Smooth muscle cell (in vitro differentiated cells): ENCODE measurements at regions not wholly inside any gene's neighbourhood (a gene's known extent, or its start where the extent isn't known, plus 50 kb on each side); places are given as distances from the start of the nearest gene placed in this dataset.

Experiments used
- DNase-seq: peaks from one replicate; lab custom pipeline; 2025; ENCODE audit not compliant: unreplicated experiment; lab: John Stamatoyannopoulos, UW
- H2AFZ ChIP-seq: fragments of 200-600 bp; sonication (generic); 2 replicates; pipeline ENCODE4 v1.6.0; 2016; ENCODE audit warnings: antibody characterized with exemption, low read depth, mild to moderate bottlenecking
- H3F3A ChIP-seq: fragments of 200-600 bp; sonication (generic); 2 replicates; pipeline ENCODE4 v1.6.0; 2017; ENCODE audit warnings: antibody characterized with exemption, low read depth
- H3K27ac ChIP-seq: fragments of 200-600 bp; sonication (generic); 2 replicates; pipeline ENCODE4 v1.5.1; 2016; ENCODE audit warnings: low read depth, mild to moderate bottlenecking
- H3K27me3 ChIP-seq: fragments of 200-600 bp; sonication (generic); 2 replicates; pipeline ENCODE4 v1.6.1; 2016; ENCODE audit warnings: low read depth, mild to moderate bottlenecking
- H3K36me3 ChIP-seq: fragments of 200-600 bp; sonication (generic); 2 replicates; pipeline ENCODE4 v1.5.1; 2016; ENCODE audit warnings: low read depth
- H3K4me1 ChIP-seq: fragments of 200-600 bp; sonication (generic); 2 replicates; pipeline ENCODE4 v1.5.1; 2016; ENCODE audit warnings: low read depth
- H3K4me2 ChIP-seq: fragments of 200-600 bp; sonication (generic); 2 replicates; pipeline ENCODE4 v1.6.0; 2016; ENCODE audit warnings: mild to moderate bottlenecking
- H3K4me3 ChIP-seq: fragments of 200-600 bp; sonication (generic); 2 replicates; pipeline ENCODE4 v1.5.1; 2016; ENCODE audit warnings: mild to moderate bottlenecking
- H3K79me2 ChIP-seq: fragments of 200-600 bp; sonication (generic); 2 replicates; pipeline ENCODE4 v1.6.0; 2016; ENCODE audit warnings: low read depth, mild to moderate bottlenecking
- H3K9ac ChIP-seq: fragments of 200-600 bp; sonication (generic); 2 replicates; pipeline ENCODE4 v1.6.0; 2016; ENCODE audit warnings: low read depth
- H3K9me3 ChIP-seq: fragments of 200-600 bp; sonication (generic); replicated peaks from 2 replicates; pipeline ENCODE4 v1.5.1; 2016; ENCODE audit warnings: low read depth
- H4K20me1 ChIP-seq: fragments of 200-600 bp; sonication (generic); 2 replicates; pipeline ENCODE4 v1.6.0; 2016; ENCODE audit warnings: low read depth
- WGBS: methylation state at CpG from one replicate; pipeline ENCODE4 v1.1.7; 2016; ENCODE audit warnings: low lambda C conversion rate; 5-methylcytosine and 5-hydroxymethylcytosine counted together
- TF ChIP-seq, protein P1 (sequence below): fragments of 200-600 bp; sonication (generic); IDR thresholded peaks from 2 replicates; pipeline ENCODE4 v1.5.1; 2017; ENCODE audit warnings: borderline replicate concordance, mild to moderate bottlenecking, antibody characterized with exemption; ENCODE audit not compliant: insufficient read depth, poor library complexity, severe bottlenecking

DNA sequence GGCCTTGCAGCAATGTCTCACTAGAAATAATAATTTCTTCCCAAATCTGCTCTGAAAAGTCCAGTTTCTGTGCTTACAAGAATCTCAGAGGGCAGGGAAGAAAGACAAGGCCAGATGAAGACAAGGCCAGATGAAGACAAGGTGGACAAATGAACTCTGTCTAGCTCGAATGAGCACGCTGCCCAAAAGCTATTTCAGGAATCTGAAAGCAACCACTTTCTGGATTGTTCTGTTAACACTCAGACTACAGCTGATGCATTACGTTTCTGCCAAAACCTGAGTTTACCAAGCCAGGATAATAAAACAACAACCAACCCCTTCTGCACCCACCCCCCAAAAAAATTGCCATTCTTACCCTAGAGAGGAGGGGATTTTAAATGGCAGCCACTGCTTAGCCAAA is 1073.6 kb downstream of the SORCS3 start:
- Histone ChIP-seq H4K20me1 (no peaks in the 10 kb centered on the region), H3K4me2 (no peak overlapping the region), H3K9me3 (no peaks in the 10 kb centered on the region), H3K27me3 (no peaks in the 10 kb centered on the region), H3K36me3 (no peaks in the 10 kb centered on the region), H3F3A (no peaks in the 10 kb centered on the region), H3K4me3 (no peak overlapping the region), H2AFZ (no peak overlapping the region), H3K27ac (no peak overlapping the region), H3K4me1 (no peaks in the 10 kb centered on the region), H3K9ac (no peak overlapping the region), H3K79me2 (no peaks in the 10 kb centered on the region)
- TF ChIP-seq, protein P1, sequence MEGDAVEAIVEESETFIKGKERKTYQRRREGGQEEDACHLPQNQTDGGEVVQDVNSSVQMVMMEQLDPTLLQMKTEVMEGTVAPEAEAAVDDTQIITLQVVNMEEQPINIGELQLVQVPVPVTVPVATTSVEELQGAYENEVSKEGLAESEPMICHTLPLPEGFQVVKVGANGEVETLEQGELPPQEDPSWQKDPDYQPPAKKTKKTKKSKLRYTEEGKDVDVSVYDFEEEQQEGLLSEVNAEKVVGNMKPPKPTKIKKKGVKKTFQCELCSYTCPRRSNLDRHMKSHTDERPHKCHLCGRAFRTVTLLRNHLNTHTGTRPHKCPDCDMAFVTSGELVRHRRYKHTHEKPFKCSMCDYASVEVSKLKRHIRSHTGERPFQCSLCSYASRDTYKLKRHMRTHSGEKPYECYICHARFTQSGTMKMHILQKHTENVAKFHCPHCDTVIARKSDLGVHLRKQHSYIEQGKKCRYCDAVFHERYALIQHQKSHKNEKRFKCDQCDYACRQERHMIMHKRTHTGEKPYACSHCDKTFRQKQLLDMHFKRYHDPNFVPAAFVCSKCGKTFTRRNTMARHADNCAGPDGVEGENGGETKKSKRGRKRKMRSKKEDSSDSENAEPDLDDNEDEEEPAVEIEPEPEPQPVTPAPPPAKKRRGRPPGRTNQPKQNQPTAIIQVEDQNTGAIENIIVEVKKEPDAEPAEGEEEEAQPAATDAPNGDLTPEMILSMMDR = no peak
- WGBS = 51% methylated on average over 3 of the region's 3 CpGs
- no peak for DNase-seq

DNA sequence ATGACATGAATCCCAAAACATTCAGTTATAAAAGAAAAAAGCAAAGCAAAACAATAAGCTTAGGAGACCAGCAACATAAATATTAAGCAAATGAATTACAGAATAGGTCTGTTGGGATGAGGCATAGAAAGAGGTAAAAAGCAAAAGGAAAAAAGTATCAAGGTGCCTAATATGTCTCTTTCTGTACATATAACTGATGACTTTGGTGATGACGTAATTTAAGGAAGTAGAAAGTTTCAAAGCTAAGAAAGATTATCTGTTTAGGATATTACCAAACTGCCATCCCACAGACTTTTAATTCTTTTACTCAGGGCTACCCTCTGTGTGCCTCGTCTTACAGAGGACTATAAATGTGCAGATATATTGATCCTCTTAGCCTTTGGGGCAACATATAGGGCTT is 1066.5 kb downstream of the SORCS3 start:
- Histone ChIP-seq H3K4me2 (no peak overlapping the region), H3K27ac (no peak overlapping the region), H3K9ac (no peak overlapping the region), H3K9me3 (no peaks in the 10 kb centered on the region), H3K4me1 (no peaks in the 10 kb centered on the region), H3K36me3 (no peaks in the 10 kb centered on the region), H4K20me1 (no peaks in the 10 kb centered on the region), H3K79me2 (no peaks in the 10 kb centered on the region), H3K27me3 (no peaks in the 10 kb centered on the region), H2AFZ (no peak overlapping the region), H3K4me3 (no peak overlapping the region), H3F3A (no peaks in the 10 kb centered on the region)
- DNase-seq = no peak
- TF ChIP-seq, protein P1 = no peak
- 94% methylated on average over 2 of the region's 2 CpGs for WGBS

DNA sequence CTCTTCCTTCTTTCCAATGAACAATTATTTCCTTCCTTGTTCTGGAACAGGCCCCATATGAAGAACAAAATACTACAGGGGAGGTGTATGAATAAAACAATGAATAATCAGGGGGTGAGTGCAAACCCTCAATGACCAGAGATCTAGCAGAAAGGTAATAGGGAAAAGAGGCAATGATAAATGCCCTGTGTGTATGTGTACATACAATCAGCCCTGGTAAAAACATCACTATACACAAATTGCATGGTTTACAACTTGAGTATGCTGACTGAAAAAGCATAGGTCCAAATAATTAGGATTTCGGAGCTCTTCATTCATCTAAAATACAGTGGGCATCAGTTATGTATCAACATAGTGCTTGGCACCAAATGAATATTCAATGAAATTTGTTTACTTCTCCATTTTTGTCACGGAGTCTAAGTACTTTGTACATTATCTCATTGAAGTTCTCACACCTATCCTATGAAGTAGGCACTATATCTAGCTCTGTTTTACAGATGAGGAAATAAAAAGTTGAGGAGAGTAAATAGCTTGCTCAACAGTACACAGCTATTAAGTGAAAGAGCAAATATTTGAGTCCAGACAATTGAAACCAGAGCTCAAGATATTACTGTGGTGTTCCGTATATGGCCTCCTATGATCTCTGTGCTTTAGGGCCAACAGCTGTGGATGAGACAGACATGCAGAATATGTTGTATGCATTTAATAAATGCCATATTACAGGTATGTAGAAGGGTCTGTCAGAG is 1065.4 kb downstream of the SORCS3 start:
- TF ChIP-seq, protein P1 = no peak
- no peaks in the 10 kb centered on the region for H3F3A ChIP-seq
- H3K9ac ChIP-seq = no peak overlapping the region
- no peak overlapping the region for H2AFZ ChIP-seq
- no peaks in the 10 kb centered on the region for H3K79me2 ChIP-seq
- no peak for DNase-seq
- H3K36me3 ChIP-seq = no peaks in the 10 kb centered on the region
- no peaks in the 10 kb centered on the region for H3K9me3 ChIP-seq
- H3K4me3 ChIP-seq = no peak overlapping the region
- H3K27ac ChIP-seq = no peak overlapping the region
- no peaks in the 10 kb centered on the region for H3K27me3 ChIP-seq
- no peak overlapping the region for H3K4me2 ChIP-seq
- no peaks in the 10 kb centered on the region for H4K20me1 ChIP-seq
- 82% methylated on average over 3 of the region's 3 CpGs for WGBS
- no peaks in the 10 kb centered on the region for H3K4me1 ChIP-seq

DNA sequence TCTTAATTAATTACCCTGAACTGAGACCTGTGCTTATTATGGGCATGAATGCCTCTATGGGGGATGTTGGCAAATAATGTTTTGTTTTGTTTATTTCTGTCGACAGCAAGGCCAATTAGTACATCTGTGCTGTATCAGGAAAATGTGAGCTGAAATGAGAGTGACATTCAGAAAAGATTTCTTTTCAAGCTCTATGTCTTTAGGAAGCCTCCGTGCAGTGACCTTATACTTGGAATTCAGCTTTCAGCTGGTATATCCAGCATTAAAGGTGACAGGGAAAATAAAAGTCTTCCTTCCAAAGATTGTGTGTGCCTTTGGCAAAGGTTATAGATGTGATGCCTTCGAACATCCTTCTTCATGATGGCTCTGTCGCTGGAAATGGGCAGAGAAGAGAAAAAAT is 1061.1 kb downstream of the SORCS3 start:
- H4K20me1 ChIP-seq = no peaks in the 10 kb centered on the region
- WGBS = 92% methylated on average over 4 of the region's 4 CpGs
- no peak overlapping the region for H3K4me2 ChIP-seq
- no peaks in the 10 kb centered on the region for H3K79me2 ChIP-seq
- H3K4me1 ChIP-seq = no peaks in the 10 kb centered on the region
- no peak overlapping the region for H2AFZ ChIP-seq
- no peak overlapping the region for H3K4me3 ChIP-seq
- no peaks in the 10 kb centered on the region for H3F3A ChIP-seq
- H3K9me3 ChIP-seq = no peaks in the 10 kb centered on the region
- no peak overlapping the region for H3K9ac ChIP-seq
- DNase-seq = no peak
- no peak overlapping the region for H3K27ac ChIP-seq
- H3K36me3 ChIP-seq = no peaks in the 10 kb centered on the region
- TF ChIP-seq, protein P1 = no peak
- H3K27me3 ChIP-seq = no peaks in the 10 kb centered on the region
